GM21529 (cell line): ENCODE measurements at regions not wholly inside any gene's neighbourhood (a gene's known extent, or its start where the extent isn't known, plus 50 kb on each side); places are given as distances from the start of the nearest gene placed in this dataset.

Experiments used
- ATAC-seq: cut with Tn5 transposase; IDR thresholded peaks from one replicate; pipeline ENCODE4 v1.9.1; 2021; ENCODE audit not compliant: unreplicated experiment

DNA sequence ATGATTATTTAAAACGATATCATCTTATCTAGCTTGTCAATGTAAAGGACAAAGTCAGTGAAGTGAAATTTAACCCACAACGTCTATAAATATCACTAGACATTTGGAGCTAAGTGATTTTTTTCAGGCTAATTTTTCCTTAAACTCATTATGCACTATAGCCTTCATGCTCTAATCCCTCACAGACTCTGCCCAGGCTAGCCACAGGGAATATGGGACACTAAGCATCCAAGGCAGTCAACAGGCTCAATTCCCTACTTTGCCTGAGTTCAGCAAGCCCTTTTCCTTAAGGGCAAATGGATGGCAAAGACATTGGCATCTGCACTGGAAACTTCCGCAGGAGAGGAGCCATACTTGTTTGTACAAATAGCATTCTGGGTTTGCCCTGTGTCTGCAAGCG, 577.0 kb downstream of the LMO4 start:
- ATAC-seq, result no peak

DNA sequence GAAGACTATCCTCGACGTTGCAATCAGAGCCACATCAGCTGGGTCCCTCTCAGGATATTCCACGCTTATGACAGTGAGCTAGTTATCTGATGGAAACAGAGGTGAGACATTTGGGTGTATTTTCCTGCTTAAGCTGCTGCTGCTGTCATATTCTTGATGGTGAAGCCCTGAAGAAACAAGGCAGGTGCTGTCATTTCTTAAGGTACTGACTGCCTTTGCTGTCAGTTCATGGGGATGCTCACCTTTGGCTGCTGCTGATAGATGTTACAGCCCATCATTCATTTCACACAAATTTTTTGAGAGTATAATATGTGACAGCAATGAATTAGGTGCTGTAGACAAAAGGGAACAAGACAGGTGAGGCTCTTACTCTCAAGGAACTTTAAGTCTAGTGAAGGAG, 577.4 kb downstream of the LMO4 start:
- no peak for ATAC-seq

DNA sequence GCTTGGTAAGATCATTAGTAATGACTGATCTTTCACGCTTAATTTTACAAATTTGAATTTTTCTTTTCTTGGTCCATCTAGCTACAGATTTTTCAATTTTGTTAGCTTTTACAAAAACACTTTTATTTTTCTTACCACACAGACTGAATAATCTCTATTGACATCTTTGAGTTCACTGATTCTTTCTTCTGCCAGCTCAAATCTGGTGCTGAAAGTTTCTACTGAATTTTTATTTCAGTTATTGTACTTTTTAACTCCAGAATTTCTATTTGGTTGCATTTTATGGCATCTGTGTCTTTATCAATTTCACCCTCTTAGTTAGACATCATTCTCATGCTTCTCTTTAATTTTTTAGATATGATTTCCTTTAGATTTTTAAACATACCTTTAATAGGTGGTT, 584.7 kb downstream of the LMO4 start:
- ATAC-seq, result no peak

DNA sequence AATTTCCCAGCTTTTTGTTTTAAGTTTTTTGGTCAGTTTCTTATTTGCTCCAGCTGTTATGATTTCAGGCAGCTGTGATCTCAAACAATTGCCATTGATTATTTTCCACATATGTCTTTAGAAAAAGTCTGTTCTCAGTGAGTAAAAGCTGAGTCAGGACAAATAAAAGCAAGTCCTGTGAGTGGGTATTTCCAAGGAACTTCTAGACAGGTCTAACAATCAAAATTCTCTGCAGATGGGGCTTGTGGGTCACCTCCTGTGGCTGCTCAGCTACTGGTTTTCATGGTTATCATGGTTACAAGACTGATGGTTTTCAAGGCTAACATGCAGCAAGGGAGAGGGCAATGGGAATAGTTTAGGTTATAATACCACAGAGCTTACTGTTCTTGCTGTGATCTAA, 585.7 kb downstream of the LMO4 start:
- no peak for ATAC-seq

DNA sequence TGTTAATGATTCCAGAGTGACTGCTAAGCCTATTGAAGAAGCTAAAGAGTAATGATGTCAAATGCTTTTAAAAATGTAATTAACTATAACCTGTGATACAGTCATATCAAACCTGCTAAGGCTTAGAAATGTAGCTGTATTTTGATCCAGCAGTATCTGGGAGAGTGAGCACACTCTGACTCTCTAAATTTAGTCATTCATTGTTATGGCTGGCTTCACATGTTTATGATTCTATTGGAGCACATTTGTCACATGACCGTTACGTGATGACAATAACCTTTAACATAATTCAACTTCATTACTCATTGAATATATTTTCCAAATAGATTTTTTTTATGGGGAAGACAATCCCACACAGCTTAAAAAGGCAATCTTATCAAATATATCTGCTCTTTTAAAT, 587.1 kb downstream of the LMO4 start:
- ATAC-seq, result no peak

DNA sequence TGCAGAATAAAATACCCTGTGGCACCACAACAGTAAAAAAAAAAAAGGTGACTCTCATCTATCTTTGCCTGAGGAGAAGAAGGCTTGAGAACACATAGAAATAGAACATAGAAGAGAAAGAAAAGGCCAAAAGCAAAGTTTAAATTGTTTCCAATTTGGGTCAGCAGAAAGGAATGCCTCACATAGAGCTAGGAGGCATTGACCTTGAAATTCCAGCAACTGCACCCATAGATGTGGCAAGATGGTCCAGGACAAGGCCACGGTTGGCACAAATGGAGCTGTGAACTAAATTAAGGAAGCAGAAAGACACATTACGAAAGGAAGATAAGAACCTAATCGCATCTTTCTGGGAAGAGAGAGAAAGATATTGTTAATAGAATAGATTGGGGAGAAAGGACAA, 588.3 kb downstream of the LMO4 start:
- no peak for ATAC-seq

DNA sequence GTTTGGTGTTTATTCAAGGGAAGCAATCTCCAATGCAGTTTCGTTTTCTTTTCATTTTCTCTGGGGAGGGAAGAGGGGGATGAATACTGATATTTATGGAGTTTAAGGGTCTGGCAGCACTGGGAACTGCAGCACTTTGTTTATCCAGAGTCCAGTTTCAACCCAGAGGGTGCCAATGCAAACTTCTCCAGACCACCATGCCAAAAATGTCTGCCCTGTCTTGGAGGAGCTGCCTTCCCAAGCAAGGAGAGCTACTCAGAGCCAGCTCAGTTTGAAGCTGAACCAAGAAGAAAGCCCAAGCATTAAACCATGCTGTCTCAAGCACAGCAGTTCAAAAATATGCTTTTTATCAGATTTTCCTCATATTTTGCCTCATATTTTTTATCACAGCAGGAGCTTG, 589.7 kb downstream of the LMO4 start:
- ATAC-seq, result no peak

DNA sequence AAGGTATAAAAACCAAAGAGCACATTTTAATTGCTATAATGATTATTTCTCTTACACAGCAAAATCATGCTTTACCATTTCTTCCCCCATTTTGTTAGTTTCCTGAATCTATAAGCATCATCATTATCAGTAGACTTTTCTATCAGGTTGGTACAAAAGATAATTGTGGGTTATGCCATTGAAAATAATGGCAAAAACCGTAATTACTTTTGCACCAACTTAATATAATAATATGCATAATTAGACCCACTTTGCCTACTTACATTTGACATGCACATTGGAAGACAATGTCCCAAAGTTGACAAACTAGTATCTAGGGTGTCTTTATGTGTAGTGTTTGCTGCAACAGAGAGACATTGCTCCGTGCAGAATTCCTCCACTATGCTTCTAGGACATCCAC, 594.2 kb downstream of the LMO4 start:
- no peak for ATAC-seq

DNA sequence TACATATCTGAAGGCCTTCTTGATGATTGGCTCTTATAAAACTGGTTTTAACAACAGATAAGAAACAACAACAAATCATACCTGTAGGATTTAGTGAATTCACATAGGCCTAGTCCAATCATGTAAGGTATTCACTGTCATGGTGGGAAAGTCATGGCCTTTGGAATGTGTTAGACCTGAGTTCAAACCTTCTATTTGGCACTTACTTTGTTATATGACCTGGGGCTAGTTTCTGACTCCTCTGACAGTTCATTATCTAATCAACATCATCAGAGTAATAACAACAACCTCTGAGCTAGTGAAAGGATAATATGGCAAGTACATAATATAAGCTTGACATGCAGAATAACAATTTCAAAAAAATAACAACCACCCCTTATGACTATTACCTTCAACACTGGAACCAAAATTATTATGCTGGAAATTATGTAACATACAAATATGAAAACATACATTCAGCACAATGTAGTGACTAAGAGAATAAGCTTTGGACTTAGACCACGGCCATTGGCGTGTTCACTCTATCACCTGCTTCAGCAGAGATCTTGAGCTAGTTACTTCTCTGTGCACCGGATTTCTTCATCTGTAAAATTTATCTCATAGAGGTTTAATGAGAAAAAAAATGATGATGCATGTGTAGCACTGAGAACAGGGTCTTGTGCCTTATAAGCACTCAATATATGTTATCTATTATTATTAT, 597.6 kb downstream of the LMO4 start:
- no peak for ATAC-seq

DNA sequence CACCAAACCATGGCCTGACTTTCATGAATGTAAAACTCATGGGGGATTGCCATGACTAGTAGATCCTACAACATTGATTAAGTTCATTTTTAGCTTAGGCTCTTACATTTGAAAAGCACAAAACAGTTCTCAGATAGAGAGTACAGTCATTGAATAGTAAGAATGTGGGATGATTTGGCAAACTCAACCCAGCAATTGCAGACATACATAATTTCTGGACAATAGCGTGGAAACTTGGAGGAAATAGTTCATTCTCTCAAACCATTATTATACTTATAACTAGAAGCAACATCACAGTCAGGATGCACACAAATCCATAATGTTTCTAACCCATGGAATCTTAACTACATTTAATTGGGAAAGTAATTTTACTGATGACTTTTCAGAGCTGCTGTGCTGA, 598.2 kb downstream of the LMO4 start:
- ATAC-seq, result no peak

DNA sequence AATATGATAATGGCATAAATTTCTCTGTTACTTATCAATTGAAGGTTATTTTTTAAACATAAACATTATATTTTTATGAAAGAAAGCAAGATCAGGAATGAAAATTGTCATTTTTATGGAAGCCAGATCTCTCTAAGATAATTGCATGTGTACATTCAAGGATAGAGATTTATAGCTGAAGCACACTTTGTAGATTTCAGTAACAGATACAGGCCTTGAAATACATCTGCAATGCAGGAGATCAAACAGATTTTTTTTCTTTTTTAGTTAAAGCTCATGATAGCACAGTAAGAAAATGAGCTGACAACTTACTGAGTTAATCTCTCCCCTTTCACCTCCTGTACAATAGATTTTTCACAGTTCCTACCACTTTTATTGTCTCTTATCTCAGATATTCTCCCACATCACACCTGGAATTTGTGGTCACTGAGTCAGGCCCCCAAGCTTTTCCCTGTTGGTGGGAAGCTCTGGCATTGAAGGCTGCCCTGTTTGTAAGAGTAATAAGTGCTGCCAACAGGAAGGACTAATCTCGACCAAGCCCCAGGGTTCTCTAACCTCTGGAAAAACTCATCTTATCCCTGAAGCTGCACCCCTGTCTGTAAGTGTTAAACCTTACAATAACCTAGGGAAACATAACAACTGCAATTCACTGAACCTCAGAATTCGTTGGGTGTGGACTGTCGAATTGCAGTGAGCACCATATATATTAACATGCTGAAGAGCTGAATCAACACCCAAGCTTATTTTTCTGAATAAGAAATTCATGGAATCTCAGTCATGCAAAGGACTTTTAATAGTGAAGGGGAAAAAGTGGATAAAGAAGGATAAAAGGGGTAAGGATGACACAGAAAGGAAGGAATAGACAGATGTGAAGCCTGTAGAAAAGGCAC, 599.0 kb downstream of the LMO4 start:
- no peak for ATAC-seq

DNA sequence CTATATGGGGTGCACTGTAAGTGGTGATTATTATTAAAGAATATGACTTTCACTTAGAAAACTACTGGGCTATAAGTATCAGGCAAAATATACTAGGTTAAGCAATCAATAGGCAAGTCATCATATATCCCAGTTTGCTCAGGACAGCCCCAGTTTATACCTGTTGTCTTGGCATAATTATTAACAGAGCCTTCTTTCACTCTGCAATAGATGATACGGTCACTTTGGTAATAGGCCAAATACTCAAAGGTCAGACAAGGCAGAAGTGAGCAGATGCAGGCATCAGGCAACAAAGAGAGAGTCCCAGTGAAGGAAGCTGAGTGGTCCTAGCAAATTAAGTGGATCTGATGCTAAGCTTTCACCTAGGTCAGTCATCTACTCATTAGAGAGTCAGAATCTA, 599.9 kb downstream of the LMO4 start:
- no peak for ATAC-seq

DNA sequence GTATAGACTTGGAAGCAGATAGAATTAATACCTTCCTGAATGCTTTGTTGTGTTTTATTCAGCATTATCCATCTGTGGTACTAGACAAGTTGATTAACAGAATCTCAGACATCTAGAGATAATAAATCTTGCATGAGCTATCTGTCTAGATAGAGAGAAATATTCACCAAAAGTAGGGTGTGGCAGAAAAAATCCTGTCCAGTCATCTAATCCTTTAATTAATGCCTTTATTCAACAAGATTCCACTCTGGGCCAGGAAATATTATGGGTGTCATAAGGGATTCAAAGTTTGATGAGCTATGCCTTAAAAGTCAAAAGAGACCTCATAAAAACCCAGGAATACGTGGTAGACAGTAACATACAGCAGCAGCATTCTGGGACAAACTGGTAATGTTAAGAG, 601.2 kb downstream of the LMO4 start:
- no peak for ATAC-seq

DNA sequence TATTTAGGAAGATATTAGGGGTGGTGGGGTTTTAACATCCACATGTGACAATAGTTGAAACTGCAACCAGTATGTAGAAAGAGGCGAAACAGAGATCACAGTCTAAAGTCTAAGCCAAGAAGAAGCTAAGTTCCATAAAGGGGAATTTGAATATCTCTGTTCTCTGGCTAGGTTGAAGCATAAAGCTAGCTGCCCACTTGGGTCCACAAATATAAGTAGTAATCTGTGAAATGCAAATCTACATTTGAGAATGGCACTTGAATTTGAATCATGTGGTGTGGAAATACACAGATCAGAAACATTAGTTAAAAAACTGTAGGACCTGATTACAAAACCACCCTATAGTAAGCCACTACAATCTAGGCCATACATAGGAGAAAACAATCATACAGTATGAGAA, 602.1 kb downstream of the LMO4 start:
- ATAC-seq, result no peak

DNA sequence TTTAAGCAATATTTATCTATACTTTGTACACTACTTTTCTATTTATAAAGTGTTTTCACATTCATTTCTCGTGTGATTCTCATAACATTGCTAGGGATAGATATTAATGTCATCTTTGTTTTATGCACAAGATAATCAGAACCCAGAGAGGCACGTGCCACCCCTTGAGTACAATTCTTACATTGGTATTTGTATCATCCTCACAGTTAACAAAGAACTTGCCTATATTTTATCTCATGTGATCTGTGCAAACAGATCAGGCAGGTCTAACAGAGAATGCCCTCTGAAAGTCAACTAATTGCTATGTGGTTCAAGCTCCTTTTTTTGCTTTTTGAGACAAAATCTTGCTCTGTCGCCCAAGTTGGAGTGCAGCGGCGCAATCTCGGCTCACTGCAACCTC, 604.5 kb downstream of the LMO4 start:
- no peak for ATAC-seq

DNA sequence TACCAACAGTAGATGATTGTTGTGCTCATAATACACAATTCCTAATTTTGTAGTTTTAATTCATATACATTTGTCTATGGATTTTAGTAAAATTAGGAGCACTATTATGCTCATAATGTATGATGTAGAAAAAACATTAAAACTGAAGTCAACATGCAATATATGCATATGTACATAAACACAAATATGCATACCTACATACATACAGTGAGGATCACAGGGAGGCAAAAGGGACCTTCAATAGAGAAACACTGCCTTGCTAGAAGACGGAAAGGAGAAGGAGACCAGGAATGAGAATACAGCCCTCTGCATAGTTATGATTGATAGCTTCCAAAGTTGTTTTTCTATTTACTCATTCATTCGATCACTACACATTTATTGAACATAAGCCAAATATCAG, 606.5 kb downstream of the LMO4 start:
- ATAC-seq, result no peak

DNA sequence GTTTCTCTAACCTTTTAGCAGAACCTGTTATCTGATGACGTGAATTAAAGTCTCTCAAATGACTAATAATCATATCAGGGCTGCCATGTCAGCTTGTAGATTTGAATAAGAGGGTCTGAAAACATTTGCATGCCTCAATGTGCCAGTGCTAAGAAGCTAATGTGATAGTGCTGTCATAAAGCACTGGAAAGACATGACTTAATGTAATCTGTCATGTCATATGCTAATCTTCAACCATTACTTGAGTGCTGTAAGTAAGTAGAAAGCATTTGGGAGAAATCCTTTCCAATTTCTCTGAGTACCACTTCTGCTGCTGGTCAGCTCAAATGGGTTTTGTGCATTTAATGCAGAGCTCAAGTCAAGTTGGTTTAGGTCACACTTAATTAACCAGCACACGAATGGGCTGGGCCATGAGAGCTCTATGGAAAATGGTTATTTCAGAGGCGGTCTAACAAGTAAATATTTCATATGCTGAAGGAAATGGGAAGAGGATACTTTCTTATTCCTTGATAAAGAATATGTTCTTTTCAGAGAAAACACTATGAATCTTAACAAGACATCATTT, 609.2 kb downstream of the LMO4 start:
- ATAC-seq, result no peak

DNA sequence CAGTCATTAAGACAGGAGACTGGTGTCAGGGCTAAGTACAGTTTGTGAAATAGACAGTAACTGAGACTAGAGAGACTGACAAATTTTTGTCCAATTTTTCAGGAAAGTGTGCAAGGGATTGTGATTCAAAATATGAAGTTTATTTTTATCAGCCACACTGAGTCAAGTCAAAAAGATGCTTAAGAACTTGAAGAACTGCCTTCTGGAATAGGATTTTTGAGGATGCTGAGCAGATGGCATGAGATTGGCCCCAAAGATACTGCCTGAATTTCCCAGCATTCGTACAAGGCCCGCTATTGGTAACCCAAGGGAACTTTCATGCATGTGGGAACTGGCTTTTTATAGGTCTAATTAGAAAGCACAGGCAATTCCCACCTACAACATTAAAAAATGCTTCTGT, 610.0 kb downstream of the LMO4 start:
- ATAC-seq, result no peak

DNA sequence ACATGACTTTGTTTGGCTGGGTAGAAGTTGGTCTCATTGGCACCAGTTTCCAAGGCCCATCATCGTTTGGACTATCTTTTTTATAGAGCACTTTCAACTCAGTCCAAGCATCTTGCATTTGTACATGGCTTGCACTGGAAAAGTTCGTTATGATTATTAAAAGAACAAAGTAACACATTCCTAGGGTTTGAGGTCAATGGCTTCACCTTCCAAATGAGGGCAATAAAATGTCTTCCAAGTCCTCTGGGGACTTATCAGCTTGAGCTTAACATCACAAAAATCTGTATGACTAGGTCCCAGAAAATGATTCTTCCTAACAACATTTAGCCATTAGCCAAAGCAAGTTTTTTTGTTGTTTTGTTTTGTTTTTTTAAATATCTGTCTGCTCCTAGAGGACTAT, 610.8 kb downstream of the LMO4 start:
- ATAC-seq, result no peak

DNA sequence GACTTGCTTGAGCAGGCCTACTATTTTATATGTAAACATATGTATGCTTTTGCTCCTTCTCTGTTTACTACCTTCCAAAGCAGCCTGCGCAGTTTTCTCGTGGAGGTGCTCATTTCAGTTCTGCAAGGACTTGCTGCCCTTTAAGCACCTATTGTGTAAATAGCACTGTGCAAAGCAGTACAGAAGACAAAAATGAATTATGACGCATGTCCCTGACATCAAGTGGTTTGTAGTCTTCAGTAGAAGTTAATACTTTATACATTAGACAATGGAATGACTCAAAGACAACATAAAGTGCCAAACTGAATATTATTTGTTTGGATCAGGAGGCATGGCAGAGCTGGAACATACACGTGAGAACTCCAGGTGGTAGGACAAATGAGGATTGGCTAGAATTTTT, 611.7 kb downstream of the LMO4 start:
- ATAC-seq, result no peak

DNA sequence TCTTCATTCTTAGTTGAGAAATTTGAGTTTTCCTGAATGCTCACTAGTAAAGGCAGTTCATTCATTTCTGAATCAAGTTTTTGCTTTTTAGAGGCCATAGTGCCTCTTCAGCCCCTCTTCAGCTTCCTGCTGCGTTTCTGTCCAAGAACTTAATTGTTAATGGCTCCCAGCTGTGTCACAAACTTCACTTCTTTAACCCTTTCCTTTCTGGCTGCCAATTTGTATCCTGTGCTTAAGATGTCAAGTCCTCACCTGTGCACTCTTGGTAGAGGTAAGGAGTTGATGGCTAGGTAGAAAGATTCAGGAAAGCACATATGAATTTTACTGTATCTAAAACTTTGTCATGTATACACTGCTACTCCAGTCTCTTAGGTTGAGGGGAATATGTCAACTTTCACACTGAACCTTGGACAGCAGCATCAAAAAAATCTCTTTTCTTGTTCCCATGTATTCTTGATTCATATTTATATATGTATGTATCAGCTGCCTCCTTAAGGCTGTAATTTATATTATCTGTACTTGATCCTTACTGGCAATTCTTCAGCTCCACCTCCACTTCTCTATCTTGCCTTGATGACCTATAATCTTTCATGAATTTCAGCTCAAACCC, 612.8 kb downstream of the LMO4 start:
- no peak for ATAC-seq

DNA sequence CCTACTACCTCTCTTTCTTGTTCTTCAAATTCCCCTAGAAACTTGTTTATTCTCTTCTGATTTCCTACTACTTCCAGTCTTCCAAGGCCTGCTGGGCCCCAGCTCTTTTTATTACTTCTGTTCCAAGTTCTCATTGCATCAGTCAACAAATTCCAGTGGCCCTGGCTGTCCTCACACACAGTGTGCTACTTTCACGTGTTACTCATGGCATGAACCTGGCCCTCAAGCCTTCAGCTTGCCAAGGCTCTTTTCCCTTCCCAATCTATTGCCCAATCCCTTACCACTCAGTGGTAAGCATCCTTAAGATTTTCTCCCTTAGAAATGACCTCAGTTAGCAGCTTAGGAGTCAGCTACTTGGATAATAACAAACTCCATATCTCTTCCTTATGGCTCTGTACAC, 613.5 kb downstream of the LMO4 start:
- no peak for ATAC-seq
